ENCODE measurements at regions not wholly inside any gene's neighbourhood (a gene's known extent, or its start where the extent isn't known, plus 50 kb on each side); places are given as distances from the start of the nearest gene placed in this dataset.

GRCh38 chr5:173667702-173668101, 51.3 kb upstream of the BOD1 start:
- H3K27ac ChIP-seq (ENCODE audit: low read depth in 2 of 2, low read length in 1 of 2) = no peak overlapping the region
- H3K36me3 ChIP-seq (ENCODE audit: control insufficient read depth in 2 of 2, insufficient read depth in 2 of 2, low read length in 1 of 2) = no peaks in the 10 kb centered on the region
- WGBS, 2 donors = 85 to 90% methylated on average over 7 of the region's 7 CpGs
- H3K4me3 ChIP-seq (ENCODE audit: low read depth in 1 of 2, low read length in 2 of 2) = no peak overlapping the region
- no peaks in the 10 kb centered on the region for H3K4me1 ChIP-seq (ENCODE audit: control insufficient read depth in 2 of 2, insufficient read depth in 2 of 2, low read length in 1 of 2)
- no peaks in the 10 kb centered on the region for H3K27me3 ChIP-seq (ENCODE audit: control insufficient read depth in 1 of 2, insufficient read depth in 2 of 2, low read length in 2 of 2)
- H3K9me3 ChIP-seq (ENCODE audit: control insufficient read depth in 2 of 2, insufficient read depth in 1 of 2, low read depth in 1 of 2, low read length in 1 of 2) = no peaks in the 10 kb centered on the region

DNA sequence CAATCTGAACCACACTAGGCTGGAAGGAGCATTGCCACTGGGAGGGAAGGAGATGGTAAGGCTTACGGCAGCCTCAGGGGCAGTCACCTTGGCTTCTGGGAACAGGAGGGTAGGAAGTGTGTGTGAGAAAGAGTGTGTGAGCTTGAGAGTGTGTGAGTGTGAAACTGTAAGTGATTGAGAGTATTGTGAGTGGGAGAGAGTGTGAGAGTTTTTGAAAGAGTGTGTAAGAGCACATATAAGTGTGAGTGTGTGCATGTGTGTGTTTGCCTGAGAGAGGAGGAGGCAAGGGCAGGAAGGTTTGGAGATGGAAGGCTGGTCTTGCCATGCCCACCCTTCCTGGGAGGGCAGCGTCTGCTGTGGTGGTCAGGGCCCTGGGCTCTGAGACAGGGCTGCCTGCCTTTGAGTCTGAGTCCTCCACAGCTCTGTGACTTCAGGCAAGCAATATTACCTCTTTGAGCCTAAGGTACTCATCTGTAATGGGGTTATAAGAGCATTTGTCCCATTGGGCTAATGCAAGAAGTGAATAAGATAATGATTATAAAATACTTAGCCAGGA, 51.9 kb upstream of the BOD1 start:
- H3K4me3 ChIP-seq (ENCODE audit: low read depth in 1 of 2, low read length in 2 of 2) = no peak overlapping the region
- WGBS, 2 donors = 94 to 95% methylated on average over 2 of the region's 2 CpGs
- H3K27ac ChIP-seq (ENCODE audit: low read depth in 2 of 2, low read length in 1 of 2) = no peak overlapping the region
- peaks cover 0 to 4% of the 10 kb centered on the region in 2 donors for H3K4me1 ChIP-seq (ENCODE audit: control insufficient read depth in 2 of 2, insufficient read depth in 2 of 2, low read length in 1 of 2)
- no peaks in the 10 kb centered on the region for H3K36me3 ChIP-seq (ENCODE audit: control insufficient read depth in 2 of 2, insufficient read depth in 2 of 2, low read length in 1 of 2)
- H3K27me3 ChIP-seq (ENCODE audit: control insufficient read depth in 1 of 2, insufficient read depth in 2 of 2, low read length in 2 of 2) = no peaks in the 10 kb centered on the region
- no peaks in the 10 kb centered on the region for H3K9me3 ChIP-seq (ENCODE audit: control insufficient read depth in 2 of 2, insufficient read depth in 1 of 2, low read depth in 1 of 2, low read length in 1 of 2)

GRCh38 chr5:173668910-173669309, 52.5 kb upstream of the BOD1 start:
- Histone ChIP-seq H3K4me3 (ENCODE audit: low read depth in 1 of 2, low read length in 2 of 2) (no peak overlapping the region), H3K9me3 (ENCODE audit: control insufficient read depth in 2 of 2, insufficient read depth in 1 of 2, low read depth in 1 of 2, low read length in 1 of 2) (no peaks in the 10 kb centered on the region), H3K27ac (ENCODE audit: low read depth in 2 of 2, low read length in 1 of 2) (no peak overlapping the region), H3K27me3 (ENCODE audit: control insufficient read depth in 1 of 2, insufficient read depth in 2 of 2, low read length in 2 of 2) (no peaks in the 10 kb centered on the region), H3K4me1 (ENCODE audit: control insufficient read depth in 2 of 2, insufficient read depth in 2 of 2, low read length in 1 of 2) (peaks cover 0 to 4% of the 10 kb centered on the region in 2 donors), H3K36me3 (ENCODE audit: control insufficient read depth in 2 of 2, insufficient read depth in 2 of 2, low read length in 1 of 2) (no peaks in the 10 kb centered on the region)
- 92 to 94% methylated on average over 5 of the region's 5 CpGs for WGBS, 2 donors

- H3K4me3 ChIP-seq (ENCODE audit: low read depth in 1 of 2, low read length in 2 of 2) = no peak overlapping the region
- H3K9me3 ChIP-seq (ENCODE audit: control insufficient read depth in 2 of 2, insufficient read depth in 1 of 2, low read depth in 1 of 2, low read length in 1 of 2) = no peaks in the 10 kb centered on the region
- peaks cover 0 to 4% of the 10 kb centered on the region in 2 donors for H3K4me1 ChIP-seq (ENCODE audit: control insufficient read depth in 2 of 2, insufficient read depth in 2 of 2, low read length in 1 of 2)
- H3K27ac ChIP-seq (ENCODE audit: low read depth in 2 of 2, low read length in 1 of 2) = no peak overlapping the region
- no peaks in the 10 kb centered on the region for H3K36me3 ChIP-seq (ENCODE audit: control insufficient read depth in 2 of 2, insufficient read depth in 2 of 2, low read length in 1 of 2)
- no peaks in the 10 kb centered on the region for H3K27me3 ChIP-seq (ENCODE audit: control insufficient read depth in 1 of 2, insufficient read depth in 2 of 2, low read length in 2 of 2)
- WGBS, 2 donors = 69 to 78% methylated on average over 3 of the region's 3 CpGs
Measured at GRCh38 chr5:173669483-173669882, 53.0 kb upstream of the BOD1 start.

- Histone ChIP-seq H3K9me3 (ENCODE audit: control insufficient read depth in 2 of 2, insufficient read depth in 1 of 2, low read depth in 1 of 2, low read length in 1 of 2) (peaks cover 0 to under 1% of the 10 kb centered on the region in 2 donors), H3K27me3 (ENCODE audit: control insufficient read depth in 1 of 2, insufficient read depth in 2 of 2, low read length in 2 of 2) (no peaks in the 10 kb centered on the region), H3K27ac (ENCODE audit: low read depth in 2 of 2, low read length in 1 of 2) (no peak overlapping the region), H3K4me3 (ENCODE audit: low read depth in 1 of 2, low read length in 2 of 2) (no peak overlapping the region), H3K4me1 (ENCODE audit: control insufficient read depth in 2 of 2, insufficient read depth in 2 of 2, low read length in 1 of 2) (peaks cover 0 to 4% of the 10 kb centered on the region in 2 donors), H3K36me3 (ENCODE audit: control insufficient read depth in 2 of 2, insufficient read depth in 2 of 2, low read length in 1 of 2) (no peaks in the 10 kb centered on the region)
- 53 to 57% methylated on average over 3 of the region's 3 CpGs for WGBS, 2 donors
Measured at GRCh38 chr5:173670130-173670651, 53.7 kb upstream of the BOD1 start.

- no peaks in the 10 kb centered on the region for H3K36me3 ChIP-seq (ENCODE audit: control insufficient read depth in 2 of 2, insufficient read depth in 2 of 2, low read length in 1 of 2)
- H3K4me1 ChIP-seq (ENCODE audit: control insufficient read depth in 2 of 2, insufficient read depth in 2 of 2, low read length in 1 of 2) = peaks cover 0 to 4% of the 10 kb centered on the region in 2 donors
- H3K9me3 ChIP-seq (ENCODE audit: control insufficient read depth in 2 of 2, insufficient read depth in 1 of 2, low read depth in 1 of 2, low read length in 1 of 2) = peaks cover 0 to 6% of the 10 kb centered on the region in 2 donors
- WGBS, 2 donors = 30% methylated on average over 12 of the region's 12 CpGs
- peak overlapping the region in 1 of 2 donors; percentile 33 for H3K27ac ChIP-seq (ENCODE audit: low read depth in 2 of 2, low read length in 1 of 2)
- no peak overlapping the region for H3K4me3 ChIP-seq (ENCODE audit: low read depth in 1 of 2, low read length in 2 of 2)
- no peaks in the 10 kb centered on the region for H3K27me3 ChIP-seq (ENCODE audit: control insufficient read depth in 1 of 2, insufficient read depth in 2 of 2, low read length in 2 of 2)
Measured at GRCh38 chr5:173670791-173671120, 54.3 kb upstream of the BOD1 start.

DNA sequence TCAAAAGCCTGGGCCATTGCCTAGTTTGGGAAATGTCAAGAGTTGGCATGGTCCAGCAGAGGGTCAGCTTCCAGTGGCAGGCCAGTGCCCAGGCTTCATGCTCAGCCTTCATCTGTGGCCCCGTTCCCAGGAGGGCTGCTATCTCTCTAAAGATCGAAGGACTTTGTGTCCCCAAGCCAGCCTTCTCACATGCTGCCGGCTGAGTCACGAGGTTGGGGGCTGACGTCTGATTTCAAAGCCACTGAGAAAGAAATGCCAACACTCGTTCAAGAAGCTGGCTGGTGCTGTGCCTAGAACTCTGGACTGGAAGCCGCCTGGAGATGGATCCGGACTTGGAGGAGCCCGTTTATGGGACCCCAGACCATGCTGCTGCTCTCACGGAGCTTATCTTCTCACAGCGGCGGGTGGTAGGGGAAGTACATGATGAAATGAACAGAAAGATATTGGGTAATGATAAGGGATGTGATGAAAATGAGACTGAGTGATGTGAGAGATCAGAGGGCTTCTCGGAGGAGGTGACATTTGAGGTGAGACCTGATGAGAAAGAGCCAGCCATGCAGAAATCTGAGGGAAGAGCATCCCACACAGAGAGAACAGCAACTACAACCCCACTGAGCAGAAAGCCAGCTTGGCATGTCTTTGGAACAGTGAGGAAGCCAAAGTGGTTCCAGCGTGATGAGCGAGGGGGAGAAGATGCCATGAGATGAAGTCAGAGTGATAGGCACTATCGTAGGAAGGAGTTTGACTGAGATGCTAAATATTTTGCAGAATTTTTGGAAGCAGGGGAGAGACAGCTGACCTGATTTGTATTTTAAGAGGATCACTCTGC, 54.9 kb upstream of the BOD1 start:
- H3K27ac ChIP-seq (ENCODE audit: low read depth in 2 of 2, low read length in 1 of 2) = peak overlapping the region in 1 of 2 donors; percentile 33
- H3K27me3 ChIP-seq (ENCODE audit: control insufficient read depth in 1 of 2, insufficient read depth in 2 of 2, low read length in 2 of 2) = no peaks in the 10 kb centered on the region
- no peak overlapping the region for H3K4me3 ChIP-seq (ENCODE audit: low read depth in 1 of 2, low read length in 2 of 2)
- H3K36me3 ChIP-seq (ENCODE audit: control insufficient read depth in 2 of 2, insufficient read depth in 2 of 2, low read length in 1 of 2) = no peaks in the 10 kb centered on the region
- peaks cover 0 to 7% of the 10 kb centered on the region in 2 donors for H3K9me3 ChIP-seq (ENCODE audit: control insufficient read depth in 2 of 2, insufficient read depth in 1 of 2, low read depth in 1 of 2, low read length in 1 of 2)
- H3K4me1 ChIP-seq (ENCODE audit: control insufficient read depth in 2 of 2, insufficient read depth in 2 of 2, low read length in 1 of 2) = peaks cover 0 to 4% of the 10 kb centered on the region in 2 donors
- 66 to 67% methylated on average over 16 of the region's 16 CpGs for WGBS, 2 donors

DNA sequence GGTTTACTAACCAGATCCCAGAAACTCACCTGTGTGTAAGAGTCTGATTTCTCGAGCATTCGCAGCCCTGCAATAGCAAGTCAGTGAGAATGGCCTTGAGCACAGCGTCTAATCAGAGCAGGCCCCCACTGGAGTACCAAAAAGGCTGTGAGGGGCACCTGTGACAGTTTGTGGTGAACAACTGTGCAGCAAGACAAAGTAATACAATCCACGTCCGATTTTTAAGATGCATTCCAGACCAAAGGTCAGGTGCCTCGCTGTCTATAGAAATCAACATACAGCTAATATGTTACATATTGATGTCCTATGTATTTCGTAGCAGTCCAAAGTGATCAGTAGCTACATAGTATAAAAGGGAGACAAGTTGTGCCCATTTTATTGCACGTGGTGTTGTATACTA, 55.7 kb upstream of the BOD1 start:
- Histone ChIP-seq H3K27me3 (ENCODE audit: control insufficient read depth in 1 of 2, insufficient read depth in 2 of 2, low read length in 2 of 2) (no peaks in the 10 kb centered on the region), H3K36me3 (ENCODE audit: control insufficient read depth in 2 of 2, insufficient read depth in 2 of 2, low read length in 1 of 2) (no peaks in the 10 kb centered on the region), H3K27ac (ENCODE audit: low read depth in 2 of 2, low read length in 1 of 2) (no peak overlapping the region), H3K4me1 (ENCODE audit: control insufficient read depth in 2 of 2, insufficient read depth in 2 of 2, low read length in 1 of 2) (peaks cover 0 to 4% of the 10 kb centered on the region in 2 donors), H3K4me3 (ENCODE audit: low read depth in 1 of 2, low read length in 2 of 2) (no peak overlapping the region), H3K9me3 (ENCODE audit: control insufficient read depth in 2 of 2, insufficient read depth in 1 of 2, low read depth in 1 of 2, low read length in 1 of 2) (peaks cover 0 to 7% of the 10 kb centered on the region in 2 donors)
- WGBS, 2 donors = 88 to 91% methylated on average over 8 of the region's 8 CpGs

DNA sequence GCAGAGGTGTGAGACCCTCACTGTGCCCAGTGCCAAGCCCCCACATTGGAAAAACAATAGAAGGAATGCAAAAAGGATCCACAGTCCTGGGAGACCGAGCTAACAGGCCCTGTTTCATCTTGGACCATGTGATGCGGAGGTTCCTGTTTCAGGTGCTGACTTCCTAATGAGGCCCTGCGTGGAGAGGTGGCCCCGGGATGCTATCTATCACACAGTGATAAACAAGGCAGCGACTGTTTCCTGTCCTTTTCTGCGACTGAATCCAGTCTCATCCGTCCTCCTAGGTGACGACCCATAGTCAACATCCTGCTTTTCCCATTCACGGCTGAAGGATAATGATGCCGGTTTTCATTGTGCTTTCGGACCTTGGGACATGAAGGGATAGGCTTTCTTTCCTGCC, 56.4 kb upstream of the BOD1 start:
- no peak overlapping the region for H3K27ac ChIP-seq (ENCODE audit: low read depth in 2 of 2, low read length in 1 of 2)
- H3K9me3 ChIP-seq (ENCODE audit: control insufficient read depth in 2 of 2, insufficient read depth in 1 of 2, low read depth in 1 of 2, low read length in 1 of 2) = peaks cover 0 to 7% of the 10 kb centered on the region in 2 donors

More for the DNA sequence above, 56.4 kb upstream of the BOD1 start:
- Histone ChIP-seq H3K4me1 (ENCODE audit: control insufficient read depth in 2 of 2, insufficient read depth in 2 of 2, low read length in 1 of 2) (peaks cover 0 to 4% of the 10 kb centered on the region in 2 donors), H3K4me3 (ENCODE audit: low read depth in 1 of 2, low read length in 2 of 2) (no peak overlapping the region), H3K27me3 (ENCODE audit: control insufficient read depth in 1 of 2, insufficient read depth in 2 of 2, low read length in 2 of 2) (no peaks in the 10 kb centered on the region), H3K36me3 (ENCODE audit: control insufficient read depth in 2 of 2, insufficient read depth in 2 of 2, low read length in 1 of 2) (no peaks in the 10 kb centered on the region)
- 65 to 69% methylated on average over 11 of the region's 11 CpGs for WGBS, 2 donors

Data from esophagus (tissue), 2 donors.